ENCODE measurements at regions not wholly inside any gene's neighbourhood (a gene's known extent, or its start where the extent isn't known, plus 50 kb on each side); places are given as distances from the start of the nearest gene placed in this dataset.
"Not testable (repeated sequence)": the region's sequence is repeated elsewhere in the genome, so short reads cannot be mapped to it uniquely, and the experiment has no call there.

GRCh38 chr7:16369855-16370254 lies 51.5 kb downstream of the CRPPA start:
- no peak for DNase-seq (ENCODE audit: low spot score)

GRCh38 chr7:16369309-16369708 lies 52.0 kb downstream of the CRPPA start:
- DNase-seq (ENCODE audit: low spot score): not testable (repeated sequence)

- no peak for DNase-seq (ENCODE audit: low spot score)
Measured at GRCh38 chr7:16368885-16369284, 52.5 kb downstream of the CRPPA start.

- no peak for DNase-seq (ENCODE audit: low spot score)
Measured at GRCh38 chr7:16367115-16367514, 54.2 kb downstream of the CRPPA start.

DNA sequence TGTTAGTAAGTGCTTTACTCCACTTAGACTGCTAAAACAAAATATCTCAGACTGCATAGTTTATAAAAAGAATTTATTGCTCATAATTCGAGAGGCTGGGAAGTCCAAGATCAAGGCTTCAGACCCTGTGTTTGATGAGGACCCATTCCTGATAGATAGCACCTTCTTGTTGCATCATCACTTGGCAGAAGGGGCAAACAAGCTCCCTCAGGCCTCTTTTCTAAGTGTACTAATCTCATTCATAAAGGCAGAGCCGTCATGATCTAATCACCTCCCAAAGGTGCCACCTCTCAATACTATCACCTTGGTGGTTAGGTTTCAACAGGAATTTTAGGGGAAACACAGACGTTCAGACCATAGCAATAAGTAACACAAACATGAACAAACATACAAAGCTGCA lies 55.4 kb downstream of the CRPPA start:
- no peak for DNase-seq (ENCODE audit: low spot score)

DNA sequence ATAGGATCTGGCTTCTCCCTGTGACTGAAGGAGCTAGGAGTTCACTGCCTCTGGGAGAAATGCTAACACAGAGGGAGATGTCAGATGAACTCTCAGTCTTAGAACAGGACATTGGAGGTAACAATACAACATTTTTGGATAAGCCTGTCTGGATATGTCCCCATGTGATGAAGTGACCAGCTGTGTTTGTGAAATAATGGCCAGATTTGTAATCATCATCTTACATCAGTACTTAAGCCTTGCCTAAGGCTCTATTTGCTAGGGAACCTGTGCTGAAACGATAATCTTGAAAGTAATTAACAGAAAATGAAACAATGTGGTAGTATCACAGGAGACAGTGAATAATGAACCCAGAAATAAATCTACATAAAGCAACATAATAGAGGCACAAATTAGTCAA lies 56.2 kb downstream of the CRPPA start:
- no peak for DNase-seq (ENCODE audit: low spot score)

- DNase-seq (ENCODE audit: low spot score): no peak
Measured at GRCh38 chr7:16359216-16359615, 62.1 kb downstream of the CRPPA start.

DNA sequence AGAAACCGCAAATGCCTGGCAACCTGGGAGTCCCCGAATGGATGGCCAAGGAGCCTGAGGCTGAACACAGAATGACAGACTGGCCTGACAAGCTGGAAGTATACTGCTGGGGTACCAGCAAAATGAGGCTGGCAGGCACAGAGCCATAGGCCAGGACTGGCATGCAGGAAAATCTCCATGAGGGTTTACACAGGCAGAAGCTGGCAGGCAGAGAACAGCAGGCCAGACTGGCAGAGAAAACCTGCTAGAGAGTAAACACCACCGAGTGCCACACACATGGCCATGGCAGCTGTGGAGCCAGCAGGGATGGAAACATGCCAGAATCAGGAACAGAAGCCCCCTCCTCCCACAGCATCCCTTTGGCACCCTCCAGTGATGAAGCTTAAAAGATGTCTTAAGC lies 63.4 kb downstream of the CRPPA start:
- no peak for DNase-seq (ENCODE audit: low spot score)

DNA sequence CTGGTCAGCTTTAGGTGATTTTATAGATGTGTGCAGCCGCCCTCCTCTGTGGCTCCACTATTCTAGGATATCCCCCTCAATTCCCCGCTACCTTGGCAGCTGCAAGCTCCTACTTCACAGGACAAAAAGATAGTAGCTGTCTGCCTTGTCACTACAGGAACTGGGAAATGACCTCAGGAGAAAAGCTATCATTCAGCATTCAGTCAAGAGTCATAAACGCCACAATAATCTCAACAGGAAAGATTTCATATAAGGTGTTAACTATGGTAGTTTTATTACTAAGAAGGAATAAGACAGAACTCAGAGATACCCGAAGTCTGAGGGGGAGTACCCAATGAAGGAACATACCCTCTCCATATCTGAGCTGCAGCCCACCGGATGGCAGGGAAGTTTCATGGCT lies 63.9 kb downstream of the CRPPA start:
- no peak for DNase-seq (ENCODE audit: low spot score)

GRCh38 chr7:16356301-16356958 lies 64.9 kb downstream of the CRPPA start:
- DNase-seq (ENCODE audit: low spot score): no peak

- DNase-seq (ENCODE audit: low spot score): no peak
Measured at GRCh38 chr7:16354573-16354972, 66.8 kb downstream of the CRPPA start.

DNA sequence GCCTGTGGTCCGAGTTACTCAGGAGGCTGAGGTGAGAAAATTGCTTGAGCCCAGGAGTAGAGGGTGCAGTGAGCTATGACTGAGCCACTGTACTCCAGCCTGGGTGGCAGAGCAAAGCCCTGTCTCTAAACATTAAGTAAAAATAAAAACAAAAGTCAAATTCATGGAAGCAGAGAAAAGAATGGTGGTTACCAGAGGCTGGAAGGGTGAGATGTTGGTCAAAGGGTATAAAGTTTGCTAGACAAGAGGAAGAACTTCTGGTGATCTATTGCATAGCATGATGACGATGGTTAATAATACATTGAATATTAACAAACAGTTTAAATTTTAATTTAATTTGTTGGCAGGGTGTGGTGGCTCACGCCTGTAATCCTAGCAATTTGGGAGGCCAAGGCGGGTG lies 68.1 kb downstream of the CRPPA start:
- no peak for DNase-seq (ENCODE audit: low spot score)

GRCh38 chr7:16350634-16351033 lies 70.7 kb downstream of the CRPPA start:
- DNase-seq (ENCODE audit: low spot score): no peak

- no peak for DNase-seq (ENCODE audit: low spot score)
Measured at GRCh38 chr7:16348251-16348650, 73.1 kb downstream of the CRPPA start.

GRCh38 chr7:16347827-16348192 lies 73.5 kb downstream of the CRPPA start:
- DNase-seq (ENCODE audit: low spot score): no peak

- DNase-seq (ENCODE audit: low spot score): no peak
Measured at GRCh38 chr7:16347066-16347826, 74.1 kb downstream of the CRPPA start.

DNA sequence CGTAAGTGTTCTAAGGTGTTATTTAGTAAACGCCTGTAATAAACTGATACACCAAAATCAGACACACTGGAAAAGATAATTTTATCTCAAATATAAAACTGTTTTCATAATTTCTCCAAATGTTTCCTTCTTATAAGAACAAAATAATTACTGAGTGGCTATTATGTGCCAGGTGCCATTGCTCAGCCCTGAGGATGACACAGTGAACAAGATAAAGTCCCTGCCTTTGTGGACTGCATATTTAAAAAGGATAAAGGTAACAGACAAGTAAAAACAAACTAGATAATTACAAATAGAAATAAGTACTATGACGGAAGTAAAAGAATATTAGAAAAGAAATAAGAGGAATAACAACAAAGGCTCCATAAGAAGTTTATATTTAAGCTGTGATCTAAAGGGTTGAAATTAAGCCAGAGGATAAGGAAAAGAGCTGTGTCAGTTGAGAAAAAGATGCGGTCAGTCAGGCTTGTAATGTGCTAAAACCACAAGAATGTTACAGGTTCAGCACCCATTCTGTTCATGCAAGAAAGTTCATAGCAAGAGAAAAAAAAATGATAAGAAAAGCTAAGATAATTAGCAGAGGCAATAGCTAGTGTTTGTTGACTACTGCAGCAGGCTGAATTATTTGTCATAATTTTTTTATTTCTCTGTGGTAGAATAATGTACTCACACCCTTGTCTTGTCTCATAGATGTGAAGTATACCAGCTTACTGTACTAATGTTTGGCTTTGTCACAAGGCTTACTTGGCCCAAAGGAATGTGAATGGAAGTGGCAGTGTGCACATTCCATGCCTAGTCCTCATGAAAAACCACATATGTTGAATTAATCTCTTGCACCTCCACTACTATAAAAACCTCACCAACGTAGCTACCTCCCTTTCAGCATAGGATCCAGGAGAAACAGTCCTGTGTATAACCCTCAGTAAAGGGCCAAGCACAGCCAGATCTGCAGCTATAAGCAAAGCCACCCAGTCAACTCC lies 75.1 kb downstream of the CRPPA start:
- no peak for DNase-seq (ENCODE audit: low spot score)

DNA sequence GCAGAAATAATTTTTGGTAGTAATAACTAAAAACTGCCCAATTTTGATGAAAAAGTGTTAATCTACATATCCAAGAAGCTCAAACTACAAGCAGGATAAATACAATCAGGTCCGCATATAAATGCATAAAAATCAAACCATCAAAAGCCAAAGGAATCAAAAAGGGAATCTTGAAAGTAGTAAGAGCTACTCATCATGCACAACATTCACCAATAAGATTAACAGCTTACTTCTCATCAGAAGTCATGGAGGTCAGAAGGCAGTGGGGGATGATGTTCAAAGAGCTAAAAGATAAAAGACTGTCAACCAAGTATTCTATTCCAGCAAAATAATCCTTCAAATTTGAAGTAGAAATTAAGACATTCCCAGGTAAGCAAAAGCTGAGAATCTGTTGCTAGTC lies 76.4 kb downstream of the CRPPA start:
- DNase-seq (ENCODE audit: low spot score): no peak

GRCh38 chr7:16343612-16344011 lies 77.7 kb downstream of the CRPPA start:
- DNase-seq (ENCODE audit: low spot score): no peak

DNA sequence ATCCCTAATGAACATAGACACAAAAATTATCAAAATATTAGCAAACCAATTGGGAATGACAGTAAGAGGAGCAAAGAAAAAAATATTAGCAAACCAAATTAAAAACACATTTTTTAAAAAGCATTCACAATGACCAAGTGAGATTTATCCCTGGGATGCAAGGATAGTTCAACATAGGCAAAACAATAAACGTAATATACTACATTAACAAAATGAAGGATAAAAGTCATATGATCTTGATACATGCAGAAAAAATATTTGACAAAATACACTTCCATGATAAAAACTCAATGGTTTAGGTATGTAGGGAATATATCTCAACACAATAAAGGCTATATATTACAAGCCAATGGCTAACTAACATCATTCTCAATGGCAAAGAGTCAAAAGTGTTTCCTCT lies 83.3 kb downstream of the CRPPA start:
- no peak for DNase-seq (ENCODE audit: low spot score)

- DNase-seq (ENCODE audit: low spot score): no peak
Measured at GRCh38 chr7:16326106-16326505, 95.2 kb downstream of the CRPPA start.

DNA sequence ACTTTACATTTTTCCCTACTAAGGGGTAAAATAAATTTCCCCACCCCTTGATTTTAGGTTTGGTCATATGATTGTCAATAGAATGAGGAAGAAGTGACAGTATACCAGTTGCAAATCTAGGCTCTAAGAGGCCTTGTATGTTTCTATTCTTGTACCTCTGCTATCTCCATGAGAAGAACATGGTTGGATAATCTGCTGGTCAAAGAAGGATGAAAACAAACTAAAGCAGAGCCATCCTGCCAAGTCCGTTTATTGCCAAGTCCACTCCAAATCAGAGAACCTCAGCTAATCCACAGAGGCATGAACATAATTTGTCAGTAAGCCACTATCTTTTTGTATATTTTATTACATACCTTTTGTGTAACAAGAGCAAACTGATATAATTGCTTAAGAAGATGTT lies 98.0 kb downstream of the CRPPA start:
- no peak for DNase-seq (ENCODE audit: low spot score)

Measured in left forelimb (tissue), 1 donor.